Heart left ventricle (tissue), 16 donors: ENCODE measurements at regions not wholly inside any gene's neighbourhood (a gene's known extent, or its start where the extent isn't known, plus 50 kb on each side); places are given as distances from the start of the nearest gene placed in this dataset.

Source experiments
- ATAC-seq, 4 donors: fragments of 200-7000 bp; cut with Tn5 transposase; one replicate each; pipeline ENCODE4 v1.9.1; 2020 to 2022; ENCODE audit warnings: moderate library complexity in 4 of 4, mild to moderate bottlenecking in 3 of 4, moderate number of reproducible peaks in 1 of 4
- DNase-seq, 5 donors: peaks; one replicate each; pipeline ENCODE4 v3.0.0-alpha.2; 2020
- H3K27ac ChIP-seq, 12 donors: fragments of 200-600 bp; sonication (generic) in 4 of 12; one replicate each; pipeline versions ENCODE4 v1.5.0 to v1.8.0; 2016 to 2022; ENCODE audit warnings: mild to moderate bottlenecking in 2 of 12
- H3K27me3 ChIP-seq, 9 donors: fragments of 200-600 bp; sonication (generic) in 2 of 9; one replicate each; pipeline versions ENCODE4 v1.5.1 to v1.8.0; 2016 to 2022; ENCODE audit warnings: mild to moderate bottlenecking in 3 of 9
- H3K36me3 ChIP-seq, 9 donors: fragments of 200-600 bp; sonication (generic) in 2 of 9; one replicate each; pipeline versions ENCODE4 v1.5.0 to v1.8.0; 2018 to 2022; ENCODE audit warnings: mild to moderate bottlenecking in 2 of 9
- H3K4me1 ChIP-seq, 12 donors: fragments of 200-600 bp; sonication (generic) in 4 of 12; one replicate each; pipeline versions ENCODE4 v1.5.0 to v1.8.0; 2016 to 2022; ENCODE audit warnings: mild to moderate bottlenecking in 3 of 12
- H3K4me3 ChIP-seq, 12 donors: fragments of 200-600 bp; sonication (generic) in 4 of 12; one replicate each; pipeline versions ENCODE4 v1.5.0 to v1.8.0; 2017 to 2022; ENCODE audit warnings: mild to moderate bottlenecking in 9 of 12, moderate library complexity in 4 of 12
- H3K9me3 ChIP-seq, 12 donors: fragments of 200-600 bp; sonication (generic) in 4 of 12; one replicate each; pipeline versions ENCODE4 v1.5.0 to v1.8.0; 2016 to 2022; ENCODE audit warnings: mild to moderate bottlenecking in 1 of 12
- CTCF ChIP-seq, 12 donors: fragments of 200-600 bp; sonication (generic) in 4 of 12; IDR thresholded peaks; one replicate each; pipeline versions ENCODE4 v1.5.0 to v1.8.0; 2018 to 2022; ENCODE audit warnings: antibody characterized with exemption in 12 of 12, mild to moderate bottlenecking in 5 of 12
- POLR2A ChIP-seq, 2 donors: fragments of 450-650 bp; IDR thresholded peaks; one replicate each; pipeline ENCODE4 v1.6.1; 2017; ENCODE audit warnings: antibody characterized with exemption in 2 of 2, mild to moderate bottlenecking in 2 of 2, moderate library complexity in 2 of 2
- WGBS, 4 donors: extraction: QIAGEN DNeasy Blood & Tissue Kit in 2 of 4; methylation state at CpG; one replicate each; pipeline versions ENCODE4 v1.1.5 to v1.1.7; 2013 to 2018; 5-methylcytosine and 5-hydroxymethylcytosine counted together
- intact Hi-C, 10 donors: fragments of 100-400 bp; cut with DNase I; formaldehyde crosslinking; loops; one replicate each; pipeline versions ENCODE4 v1.11.1 to v1.14.2; 2022
- donor health status: ischemic (EF 13 %, LVEDD 7.1; RV severe dilation, severe dysfunction).
- donor health status: healthy with polysubstance abuse.
- donor health status: DM: no; HTN: yes; CAD: no.
- donor health status: DM: no; HTN: no; CAD: no.
- donor health status: ischemic (EF 25% LVEDD 6.9; RV normal size, moderate dysfunction).
- donor health status: ischemic (EF 25% LVEDD 5.7; RV mildly dilated, moderate dysfunction).
- donor health status: healthy.
- donor health status: DM: yes; HTN: yes; CAD: no.
- donor health status: ischemic (EF 35%, LVEDD 5.7; RV mildly dilated, moderate dysfunction).
- donor health status: nonischemic (EF 11% LVEDD 7.7; RV severe dilation, severe dysfunction).
- donor health status: DM: yes; HTN: yes; CAD: no.
- donor health status: PGD.
- donor health status: ischemic (EF 29% LVEDD 5.4; RV normal size, mild dysfunction).
- donor health status: nonischemic (EF 23%, LVEDD 6.1; RV moderate dilation, normal function).

GRCh38 chr6:47879015-47879414 is 97.2 kb downstream of the OPN5 start:
- H3K4me3 ChIP-seq, result no peak overlapping the region
- H3K27ac ChIP-seq, result no peak overlapping the region
- H3K27me3 ChIP-seq, result no peaks in the 10 kb centered on the region
- H3K36me3 ChIP-seq, result no peaks in the 10 kb centered on the region
- no peak for TF ChIP-seq POLR2A (IDR thresholded peaks at IDR 0.05)
- no peak for TF ChIP-seq CTCF (IDR thresholded peaks at IDR 0.05)
- H3K4me1 ChIP-seq, result peaks cover 0 to 8% (median 0%) of the 10 kb centered on the region in 12 donors
- ATAC-seq (no peak), DNase-seq (no peak)
- intact Hi-C loops, result no loop called here
- H3K9me3 ChIP-seq, result no peaks in the 10 kb centered on the region
- 80 to 85% (median 82%) methylated on average over 6 to 7 of the region's 7 CpGs for WGBS, 4 donors
